OCI-LY7 (cell line): ENCODE measurements at regions not wholly inside any gene's neighbourhood (a gene's known extent, or its start where the extent isn't known, plus 50 kb on each side); places are given as distances from the start of the nearest gene placed in this dataset.

Source experiments
- CTCF ChIP-seq: fragments of 200-600 bp; sonication (generic); conservative IDR thresholded peaks from 2 replicates; pipeline ENCODE4 v1.5.1; 2014; ENCODE audit warnings: mild to moderate bottlenecking, antibody characterized with exemption, low read length, moderate library complexity, mixed read lengths
- EZH2phosphoT487 ChIP-seq: fragments of 200-600 bp; sonication (generic); IDR thresholded peaks from 2 replicates; pipeline ENCODE4 v1.6.1; 2018; ENCODE audit warnings: low read depth, borderline replicate concordance, mild to moderate bottlenecking, mixed run types, antibody characterized with exemption, low read length, moderate library complexity, mixed read lengths

GRCh38 chr6:163922562-163922961, 508.0 kb downstream of the QKI start:
- TF ChIP-seq EZH2phosphoT487 = no peak
- peak; percentile 20; the same call in 1 of the 2 replicates for TF ChIP-seq CTCF
